Choroid plexus epithelial cell (primary cell): ENCODE measurements at regions not wholly inside any gene's neighbourhood (a gene's known extent, or its start where the extent isn't known, plus 50 kb on each side); places are given as distances from the start of the nearest gene placed in this dataset.

ENCODE experiments used
- DNase-seq: peaks from one replicate; pipeline ENCODE4 v3.0.0-alpha.2; 2010; ENCODE audit warnings: low read depth
- H3K4me3 ChIP-seq: 2 replicates; pipeline ENCODE4 v1.5.1; 2011; ENCODE audit warnings: low read depth, mild to moderate bottlenecking, control low read depth, low read length, moderate library complexity
- TF ChIP-seq, protein P1 (sequence below): conservative IDR thresholded peaks from 2 replicates; pipeline ENCODE4 v1.5.1; 2011; ENCODE audit warnings: low read depth, mild to moderate bottlenecking, control low read depth, inconsistent platforms, low read length, moderate library complexity

DNA sequence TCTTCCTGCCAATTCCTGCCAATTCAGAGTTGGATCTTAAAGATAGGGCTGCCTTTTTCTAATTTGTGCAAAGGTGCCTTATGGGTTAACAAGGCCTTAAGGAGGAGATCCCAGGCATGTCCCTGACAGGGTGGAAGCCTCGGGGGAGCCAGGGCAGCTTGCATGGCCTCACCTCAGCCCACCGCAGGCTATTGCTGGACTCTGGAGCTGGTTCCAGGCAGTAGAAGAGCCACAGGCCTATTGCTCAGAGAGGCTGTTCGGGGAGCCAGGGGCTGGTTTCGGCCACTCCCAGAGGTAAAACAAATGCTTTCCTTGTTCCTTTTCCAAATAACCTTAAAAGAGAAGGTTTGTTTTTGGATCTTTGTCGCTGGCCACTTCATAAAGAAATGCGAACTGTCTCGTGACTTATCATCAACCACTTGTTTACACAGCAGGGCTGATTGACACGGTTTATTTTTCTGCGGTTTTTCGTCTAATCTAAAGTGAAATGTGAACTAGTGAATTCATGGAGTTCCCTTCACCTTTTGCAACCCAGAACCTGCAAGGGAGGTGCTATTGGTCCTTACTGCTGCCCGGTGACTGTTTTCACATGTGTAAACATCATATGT is 108.6 kb downstream of the APOB start:
- no peak for DNase-seq
- H3K4me3 ChIP-seq: no peak overlapping the region
- TF ChIP-seq, protein P1, sequence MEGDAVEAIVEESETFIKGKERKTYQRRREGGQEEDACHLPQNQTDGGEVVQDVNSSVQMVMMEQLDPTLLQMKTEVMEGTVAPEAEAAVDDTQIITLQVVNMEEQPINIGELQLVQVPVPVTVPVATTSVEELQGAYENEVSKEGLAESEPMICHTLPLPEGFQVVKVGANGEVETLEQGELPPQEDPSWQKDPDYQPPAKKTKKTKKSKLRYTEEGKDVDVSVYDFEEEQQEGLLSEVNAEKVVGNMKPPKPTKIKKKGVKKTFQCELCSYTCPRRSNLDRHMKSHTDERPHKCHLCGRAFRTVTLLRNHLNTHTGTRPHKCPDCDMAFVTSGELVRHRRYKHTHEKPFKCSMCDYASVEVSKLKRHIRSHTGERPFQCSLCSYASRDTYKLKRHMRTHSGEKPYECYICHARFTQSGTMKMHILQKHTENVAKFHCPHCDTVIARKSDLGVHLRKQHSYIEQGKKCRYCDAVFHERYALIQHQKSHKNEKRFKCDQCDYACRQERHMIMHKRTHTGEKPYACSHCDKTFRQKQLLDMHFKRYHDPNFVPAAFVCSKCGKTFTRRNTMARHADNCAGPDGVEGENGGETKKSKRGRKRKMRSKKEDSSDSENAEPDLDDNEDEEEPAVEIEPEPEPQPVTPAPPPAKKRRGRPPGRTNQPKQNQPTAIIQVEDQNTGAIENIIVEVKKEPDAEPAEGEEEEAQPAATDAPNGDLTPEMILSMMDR: no peak

DNA sequence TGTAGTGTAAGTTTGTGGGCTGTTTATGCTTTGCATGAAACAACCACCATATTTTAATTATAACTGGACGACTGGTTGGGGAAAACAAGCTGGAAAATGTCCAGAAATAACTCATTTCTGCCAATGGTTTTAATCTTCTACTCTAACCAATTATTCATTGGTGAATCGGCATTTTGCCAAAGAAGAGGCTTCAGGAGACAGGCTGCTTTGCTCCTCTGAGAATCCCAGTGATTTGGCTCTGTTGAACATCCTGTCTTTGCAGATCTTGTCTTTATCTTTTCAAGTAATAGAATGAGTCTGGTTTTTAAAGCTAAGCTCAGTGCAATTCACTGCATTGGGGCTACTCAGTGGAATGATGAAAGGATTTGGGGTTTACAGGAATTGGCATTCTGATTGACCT is 109.6 kb downstream of the APOB start:
- TF ChIP-seq, protein P1: no peak
- DNase-seq: no peak
- H3K4me3 ChIP-seq: no peak overlapping the region

DNA sequence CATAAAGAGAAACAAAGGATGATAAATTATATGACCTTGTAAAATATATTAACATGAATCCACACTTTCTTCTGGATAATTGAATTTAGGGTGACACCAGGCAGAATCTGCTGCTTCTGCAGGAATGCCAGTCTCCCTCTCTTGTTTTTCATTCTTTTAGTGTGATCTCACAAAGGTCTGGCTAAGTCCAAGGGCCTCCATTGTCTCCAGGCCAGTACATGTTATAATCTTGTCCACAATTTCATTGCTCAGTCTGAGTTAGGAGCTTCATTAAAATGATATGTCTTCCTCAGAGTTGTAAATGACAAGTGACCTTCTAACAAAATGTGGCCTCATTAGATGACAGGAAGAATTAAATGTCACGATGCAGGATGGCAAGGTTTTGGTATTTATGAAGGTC is 110.2 kb downstream of the APOB start:
- TF ChIP-seq, protein P1: no peak
- H3K4me3 ChIP-seq: no peak overlapping the region
- no peak for DNase-seq

DNA sequence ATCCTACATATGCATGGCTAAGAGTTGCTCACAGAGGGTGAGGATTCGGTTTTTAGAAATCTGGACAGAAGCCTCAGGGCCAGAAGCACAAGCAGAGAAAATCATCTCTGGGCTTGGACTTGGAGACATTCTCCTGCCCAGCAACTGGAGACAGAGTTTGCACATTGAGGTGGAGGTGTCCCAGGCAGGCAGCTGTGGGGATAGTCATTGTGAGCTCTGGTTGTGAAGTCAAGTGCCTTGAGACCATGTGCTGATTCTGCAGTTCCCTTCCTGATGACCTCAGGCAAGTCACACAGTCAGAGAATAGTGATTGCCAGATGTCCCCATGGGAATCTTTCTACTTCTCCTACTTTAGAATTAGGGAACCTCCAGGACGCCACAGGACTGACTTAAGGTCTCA is 108.4 kb upstream of the LDAH start:
- TF ChIP-seq, protein P1: no peak
- peak; percentile 3 for DNase-seq
- H3K4me3 ChIP-seq: no peak overlapping the region

DNA sequence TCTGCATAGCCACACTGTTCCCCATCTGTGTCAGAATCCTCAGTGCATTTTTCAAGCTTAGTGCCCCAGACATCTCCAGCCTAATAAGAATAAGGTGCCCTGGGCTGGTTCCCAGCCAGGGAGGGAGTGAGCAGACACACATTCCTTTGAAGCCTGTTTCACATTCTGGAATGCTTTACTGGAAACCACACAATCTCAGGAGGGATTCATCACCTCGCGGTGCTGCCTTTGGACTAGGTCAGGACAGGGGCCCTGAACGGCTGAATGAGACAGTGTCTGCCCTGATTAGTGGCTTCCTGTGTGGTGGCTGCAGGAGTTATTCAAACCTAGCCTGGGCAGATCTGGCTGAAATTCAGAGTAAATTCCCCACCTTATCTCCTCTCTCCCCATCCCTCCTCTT is 108.0 kb upstream of the LDAH start:
- no peak overlapping the region for H3K4me3 ChIP-seq
- peak; percentile 64 for DNase-seq
- TF ChIP-seq, protein P1: no peak

DNA sequence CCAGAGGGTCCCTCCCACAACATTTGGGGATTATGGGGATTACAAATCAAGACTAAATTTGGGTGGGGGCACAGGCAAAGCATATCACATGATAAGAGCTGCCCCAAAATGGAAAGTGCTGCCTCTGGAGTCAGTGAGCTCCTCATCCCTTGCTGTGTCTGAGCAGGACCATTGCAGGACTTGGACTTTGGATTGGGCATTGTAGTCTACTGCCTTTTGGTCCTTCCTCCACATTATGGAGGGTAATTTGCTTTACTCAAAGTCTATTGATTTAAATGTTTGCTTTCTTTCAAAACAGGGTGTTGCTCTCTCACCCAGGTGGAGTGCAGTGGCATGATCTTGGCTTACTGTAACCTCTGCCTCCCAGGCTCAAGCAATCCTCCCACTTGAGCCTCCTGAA is 106.8 kb upstream of the LDAH start:
- no peak for DNase-seq
- TF ChIP-seq, protein P1: no peak
- H3K4me3 ChIP-seq: no peak overlapping the region

DNA sequence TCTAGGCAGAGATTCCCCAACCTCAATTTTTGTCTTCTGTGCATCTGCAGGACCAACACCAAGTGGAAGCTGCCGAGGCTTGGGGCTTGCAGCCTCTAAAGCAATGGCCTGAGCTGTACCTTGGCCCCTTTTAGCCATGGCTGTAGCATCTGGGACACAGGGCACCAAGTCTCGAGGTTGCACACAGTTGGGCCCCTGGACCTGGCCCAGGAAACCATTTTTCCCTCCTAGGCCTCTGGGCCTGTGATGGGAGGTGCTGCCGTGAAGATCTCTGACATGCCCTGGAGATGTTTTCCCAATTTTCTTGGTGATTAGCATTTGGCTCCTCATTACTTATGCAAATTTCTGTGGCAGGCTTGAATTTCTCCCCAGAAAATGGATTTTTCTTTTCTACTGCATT is 105.7 kb upstream of the LDAH start:
- TF ChIP-seq, protein P1: no peak
- no peak for DNase-seq

More for the DNA sequence above, 105.7 kb upstream of the LDAH start:
- H3K4me3 ChIP-seq: no peak overlapping the region
